Neural crest cell (in vitro differentiated cells): ENCODE measurements at regions not wholly inside any gene's neighbourhood (a gene's known extent, or its start where the extent isn't known, plus 50 kb on each side); places are given as distances from the start of the nearest gene placed in this dataset.

Source experiments
- DNase-seq: peaks from one replicate; pipeline ENCODE4 v3.0.0; 2021; ENCODE audit warnings: low read depth, mixed read lengths, low spot score
- H3K27ac Mint-ChIP-seq: one replicate; pipeline ENCODE4 v1.8.0; 2021; ENCODE audit warnings: mild to moderate bottlenecking, mixed read lengths; ENCODE audit not compliant: unreplicated experiment
- H3K27me3 Mint-ChIP-seq: 2 replicates; pipeline ENCODE4 v1.8.0; 2021; ENCODE audit warnings: low read depth, mild to moderate bottlenecking, mixed read lengths
- H3K36me3 Mint-ChIP-seq: 2 replicates; pipeline ENCODE4 v1.8.0; 2021; ENCODE audit warnings: low read depth, mild to moderate bottlenecking, mixed read lengths
- H3K4me1 Mint-ChIP-seq: 2 replicates; pipeline ENCODE4 v1.8.0; 2021; ENCODE audit warnings: mixed read lengths
- H3K4me3 Mint-ChIP-seq: one replicate; pipeline ENCODE4 v1.8.0; 2021; ENCODE audit warnings: mild to moderate bottlenecking, mixed read lengths
- H3K9me3 Mint-ChIP-seq: 2 replicates; pipeline ENCODE4 v1.8.0; 2021; ENCODE audit warnings: mixed read lengths
- CTCF ChIP-seq: fragments of 200-600 bp; sonication (generic); conservative IDR thresholded peaks from 2 replicates; pipeline ENCODE4 v1.5.0; 2021; ENCODE audit warnings: antibody characterized with exemption, mild to moderate bottlenecking

GRCh38 chr7:49166441-49166840 lies 242.1 kb downstream of the CDC14C start:
- Mint-ChIP-seq H3K4me3 (no peak overlapping the region), H3K9me3 (no peaks in the 10 kb centered on the region), H3K27ac (no peak overlapping the region), H3K4me1 (no peaks in the 10 kb centered on the region), H3K27me3 (no peaks in the 10 kb centered on the region), H3K36me3 (no peaks in the 10 kb centered on the region)
- DNase-seq, result no peak
- peak; percentile 46 for TF ChIP-seq CTCF

GRCh38 chr7:49172639-49173038 lies 248.3 kb downstream of the CDC14C start:
- H3K4me1 Mint-ChIP-seq, result no peaks in the 10 kb centered on the region
- H3K27ac Mint-ChIP-seq, result no peak overlapping the region

GRCh38 chr7:49174396-49174795 lies 250.0 kb downstream of the CDC14C start:
- Mint-ChIP-seq H3K4me1 (no peaks in the 10 kb centered on the region), H3K4me3 (no peak overlapping the region), H3K9me3 (peaks cover 4% of the 10 kb centered on the region), H3K27me3 (peaks cover 4% of the 10 kb centered on the region), H3K27ac (no peak overlapping the region), H3K36me3 (no peaks in the 10 kb centered on the region)
- no peak for TF ChIP-seq CTCF
- no peak for DNase-seq

More at GRCh38 chr7:49172639-49173038, 248.3 kb downstream of the CDC14C start:
- TF ChIP-seq CTCF, result no peak
- peaks cover 4% of the 10 kb centered on the region for H3K9me3 Mint-ChIP-seq
- H3K4me3 Mint-ChIP-seq, result no peak overlapping the region
- H3K36me3 Mint-ChIP-seq, result no peaks in the 10 kb centered on the region
- no peak for DNase-seq
- H3K27me3 Mint-ChIP-seq, result no peaks in the 10 kb centered on the region

GRCh38 chr7:49187543-49188268 lies 263.4 kb downstream of the CDC14C start:
- Mint-ChIP-seq H3K4me1 (no peaks in the 10 kb centered on the region), H3K27ac (no peak overlapping the region), H3K4me3 (no peak overlapping the region), H3K9me3 (no peaks in the 10 kb centered on the region), H3K36me3 (no peaks in the 10 kb centered on the region), H3K27me3 (no peaks in the 10 kb centered on the region)
- no peak for TF ChIP-seq CTCF
- no peak for DNase-seq

- Mint-ChIP-seq H3K27ac (no peak overlapping the region), H3K27me3 (no peaks in the 10 kb centered on the region), H3K4me3 (no peak overlapping the region), H3K9me3 (peaks cover 2% of the 10 kb centered on the region), H3K36me3 (no peaks in the 10 kb centered on the region), H3K4me1 (no peaks in the 10 kb centered on the region)
- no peak for TF ChIP-seq CTCF
- DNase-seq, result no peak
Measured at GRCh38 chr7:49228426-49229098, 304.2 kb downstream of the CDC14C start.
